ENCODE measurements at regions not wholly inside any gene's neighbourhood (a gene's known extent, or its start where the extent isn't known, plus 50 kb on each side); places are given as distances from the start of the nearest gene placed in this dataset.

DNA sequence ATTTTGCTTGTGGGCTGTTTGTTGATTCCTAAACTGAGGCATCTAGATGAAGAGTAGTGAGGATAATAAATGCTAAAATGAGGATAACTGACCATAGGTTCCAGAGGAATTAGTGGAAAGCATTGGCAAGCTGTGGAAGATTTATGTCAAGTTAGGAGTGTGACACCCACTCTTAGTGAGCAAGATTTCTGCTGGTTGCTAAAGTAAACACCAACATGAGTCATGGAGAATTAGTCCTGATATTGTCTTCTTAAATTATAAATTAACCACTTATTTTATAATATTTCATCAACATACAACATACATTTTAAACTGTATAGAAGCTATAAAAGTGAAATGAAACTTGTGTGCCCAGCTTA, 328.2 kb downstream of the RPL10L start:
- POLR2A ChIA-PET = no interaction called here
- in situ Hi-C loops (cut with MboI) = no loop called here
- Histone ChIP-seq H3K4me1 (replicated peaks in 1 of 2; ENCODE audit: control insufficient read depth in 2 of 2, insufficient read depth in 2 of 2, low read length in 2 of 2) (no peaks in the 10 kb centered on the region), H3K27me3 (ENCODE audit: control insufficient read depth in 2 of 2, insufficient read depth in 2 of 2, low read length in 2 of 2) (no peaks in the 10 kb centered on the region), H3K4me3 (no peak overlapping the region), H4K20me1 (replicated peaks; ENCODE audit: control insufficient read depth, insufficient read depth, low read length) (no peaks in the 10 kb centered on the region), H3K4me2 (ENCODE audit: insufficient read depth, low read length) (no peak overlapping the region), H3K79me2 (ENCODE audit: control insufficient read depth, insufficient read depth, low read length) (no peaks in the 10 kb centered on the region), H3K9ac (ENCODE audit: insufficient read depth in 1 of 2, low read depth in 2 of 2, low read length in 2 of 2) (no peak overlapping the region), H3K27ac (ENCODE audit: extremely low read depth, low read depth, low read length) (no peak overlapping the region), H3K9me1 (ENCODE audit: control insufficient read depth, insufficient read depth, low read length) (no peaks in the 10 kb centered on the region), H3K9me3 (replicated peaks; ENCODE audit: control insufficient read depth, insufficient read depth, low read depth, low read length) (no peaks in the 10 kb centered on the region), H3K36me3 (ENCODE audit: control insufficient read depth, insufficient read depth, low read length) (no peaks in the 10 kb centered on the region), H2AFZ (ENCODE audit: low read depth, low read length) (no peak overlapping the region)
- intact Hi-C loops (cut with micrococcal nuclease) = no loop called here
- DNase-seq (ENCODE audit: extremely low read depth in 1 of 4, low spot score in 3 of 4) (no peak), ATAC-seq (no peak), FAIRE-seq (no peak)
- no TSS peak for BruUV-seq (replicated peaks)
- TF ChIP-seq SREBF2 (CRISPR knock-in tag; IDR thresholded peaks at IDR 0.05) = no peak
- no peak for TF ChIP-seq ZNF140 (CRISPR knock-in tag; IDR thresholded peaks at IDR 0.05)
- no peak for TF ChIP-seq CBX1 (IDR thresholded peaks at IDR 0.05; ENCODE audit: low read depth)
- TF ChIP-seq KAT8 (IDR thresholded peaks at IDR 0.05; ENCODE audit: low read depth) = no peak
- CTCF ChIA-PET (ENCODE audit: low intra/inter-chr PET ratio) = no interaction called here

DNA sequence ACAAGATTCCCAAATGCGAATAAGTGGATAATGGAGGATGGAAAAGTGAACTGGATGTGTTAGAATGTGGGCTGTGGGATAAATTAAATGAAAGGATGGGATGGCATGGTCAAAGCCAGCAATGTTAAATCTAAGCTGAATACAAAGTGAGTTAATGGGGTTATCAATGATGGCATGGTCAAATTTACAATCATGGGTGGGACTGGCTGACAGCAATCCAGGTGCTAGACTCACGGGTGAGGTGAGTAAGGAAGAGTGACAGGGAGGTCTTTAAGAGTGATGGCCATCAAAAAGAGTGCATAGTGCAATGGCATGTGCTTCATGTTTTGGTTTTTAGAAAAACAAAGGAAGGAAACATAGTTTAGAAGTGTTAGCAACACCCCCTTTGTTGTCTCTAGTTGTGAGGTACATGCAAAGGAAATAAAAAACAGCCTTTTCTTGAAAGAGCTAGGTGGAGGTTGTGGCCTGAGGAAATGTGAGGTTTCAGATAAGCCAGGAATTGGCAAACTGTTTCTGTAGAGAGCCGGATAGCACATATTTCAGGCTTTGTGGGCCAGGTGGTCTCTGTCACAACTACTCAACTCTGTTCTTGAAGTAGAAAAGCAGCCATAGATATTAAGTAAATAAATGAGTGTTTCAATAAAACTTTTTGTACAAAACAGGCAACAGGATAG, 328.7 kb downstream of the RPL10L start:
- H3K79me2 ChIP-seq (ENCODE audit: control insufficient read depth, insufficient read depth, low read length) = no peaks in the 10 kb centered on the region
- H3K27me3 ChIP-seq (ENCODE audit: control insufficient read depth in 2 of 2, insufficient read depth in 2 of 2, low read length in 2 of 2) = no peaks in the 10 kb centered on the region
- H3K9me1 ChIP-seq (ENCODE audit: control insufficient read depth, insufficient read depth, low read length) = no peaks in the 10 kb centered on the region
- CTCF ChIA-PET (ENCODE audit: low intra/inter-chr PET ratio) = no interaction called here
- no peak overlapping the region for H3K9ac ChIP-seq (ENCODE audit: insufficient read depth in 1 of 2, low read depth in 2 of 2, low read length in 2 of 2)
- H3K4me1 ChIP-seq (replicated peaks in 1 of 2; ENCODE audit: control insufficient read depth in 2 of 2, insufficient read depth in 2 of 2, low read length in 2 of 2) = no peaks in the 10 kb centered on the region
- H4K20me1 ChIP-seq (replicated peaks; ENCODE audit: control insufficient read depth, insufficient read depth, low read length) = no peaks in the 10 kb centered on the region
- H2AFZ ChIP-seq (ENCODE audit: low read depth, low read length) = no peak overlapping the region
- BruUV-seq (replicated peaks) = no TSS peak
- ATAC-seq (no peak), FAIRE-seq (no peak), DNase-seq (ENCODE audit: extremely low read depth in 1 of 4, low spot score in 3 of 4) (no peak)
- TF ChIP-seq NFRKB (IDR thresholded peaks at IDR 0.05; ENCODE audit: low read depth) = no peak
- no peak for TF ChIP-seq CHCHD3 (CRISPR knock-in tag; IDR thresholded peaks at IDR 0.05)
- H3K27ac ChIP-seq (ENCODE audit: extremely low read depth, low read depth, low read length) = no peak overlapping the region
- POLR2A ChIA-PET = no interaction called here
- no peak overlapping the region for H3K4me2 ChIP-seq (ENCODE audit: insufficient read depth, low read length)
- H3K9me3 ChIP-seq (replicated peaks; ENCODE audit: control insufficient read depth, insufficient read depth, low read depth, low read length) = no peaks in the 10 kb centered on the region
- H3K4me3 ChIP-seq = no peak overlapping the region
- in situ Hi-C loops (cut with MboI) (no loop called here), intact Hi-C loops (cut with micrococcal nuclease) (no loop called here)
- H3K36me3 ChIP-seq (ENCODE audit: control insufficient read depth, insufficient read depth, low read length) = no peaks in the 10 kb centered on the region
- WGBS (ENCODE audit: insufficient coverage, low coverage, missing lambda C conversion rate) = 3% methylated on average over 3 of the region's 3 CpGs

Measured in K562 (cell line).